Skeletal muscle tissue (tissue), 3 donors: ENCODE measurements at regions not wholly inside any gene's neighbourhood (a gene's known extent, or its start where the extent isn't known, plus 50 kb on each side); places are given as distances from the start of the nearest gene placed in this dataset.

Source experiments
- H3K27ac ChIP-seq: one replicate; pipeline ENCODE4 v1.7.0; 2013; ENCODE audit warnings: mild to moderate bottlenecking, low read depth, low read length, inconsistent platforms
- H3K27me3 ChIP-seq, 3 donors: one replicate each; pipeline ENCODE4 v1.7.0; 2013; ENCODE audit warnings: low read length in 3 of 3; ENCODE audit not compliant: control insufficient read depth in 3 of 3, insufficient read depth in 3 of 3
- H3K36me3 ChIP-seq, 3 donors: one replicate each; pipeline ENCODE4 v1.7.0; 2013; ENCODE audit warnings: low read length in 3 of 3; ENCODE audit not compliant: control insufficient read depth in 3 of 3, insufficient read depth in 3 of 3
- H3K4me1 ChIP-seq, 3 donors: one replicate each; pipeline ENCODE4 v1.7.0; 2013; ENCODE audit warnings: low read length in 3 of 3, mild to moderate bottlenecking in 3 of 3; ENCODE audit not compliant: control insufficient read depth in 3 of 3, insufficient read depth in 3 of 3
- H3K4me3 ChIP-seq, 3 donors: one replicate each; pipeline ENCODE4 v1.7.0; 2013; ENCODE audit warnings: low read length in 3 of 3
- H3K9ac ChIP-seq, 3 donors: one replicate each; pipeline ENCODE4 v1.7.0; 2013; ENCODE audit warnings: low read length in 3 of 3, mild to moderate bottlenecking in 3 of 3, moderate library complexity in 2 of 3, low read depth in 1 of 3
- H3K9me3 ChIP-seq, 3 donors: one replicate each; pipeline ENCODE4 v1.7.0; 2013; ENCODE audit warnings: low read length in 3 of 3; ENCODE audit not compliant: control insufficient read depth in 3 of 3
- donor health status: Osteomylitis.

- Histone ChIP-seq H3K4me1 (no peaks in the 10 kb centered on the region), H3K9me3 (no peaks in the 10 kb centered on the region), H3K36me3 (no peaks in the 10 kb centered on the region), H3K4me3 (no peak overlapping the region), H3K27me3 (no peaks in the 10 kb centered on the region), H3K27ac (no peak overlapping the region), H3K9ac (no peak overlapping the region)
These were observed 155.3 kb upstream of the SLC39A10 start for GRCh38 chr2:195501746-195502145.

- Histone ChIP-seq H3K9ac (no peak overlapping the region), H3K4me1 (no peaks in the 10 kb centered on the region), H3K9me3 (no peaks in the 10 kb centered on the region), H3K27ac (no peak overlapping the region), H3K27me3 (no peaks in the 10 kb centered on the region), H3K4me3 (no peak overlapping the region), H3K36me3 (no peaks in the 10 kb centered on the region)
These were observed 156.1 kb upstream of the SLC39A10 start for GRCh38 chr2:195500879-195501278.

GRCh38 chr2:195498839-195499490 is 158.1 kb upstream of the SLC39A10 start:
- Histone ChIP-seq H3K9ac (no peak overlapping the region), H3K9me3 (no peaks in the 10 kb centered on the region), H3K27me3 (no peaks in the 10 kb centered on the region), H3K4me3 (no peak overlapping the region), H3K4me1 (no peaks in the 10 kb centered on the region), H3K27ac (no peak overlapping the region), H3K36me3 (no peaks in the 10 kb centered on the region)

GRCh38 chr2:195498176-195498575 is 158.8 kb upstream of the SLC39A10 start:
- Histone ChIP-seq H3K36me3 (no peaks in the 10 kb centered on the region), H3K4me3 (no peak overlapping the region), H3K27ac (no peak overlapping the region), H3K9me3 (no peaks in the 10 kb centered on the region), H3K4me1 (no peaks in the 10 kb centered on the region), H3K27me3 (no peaks in the 10 kb centered on the region), H3K9ac (no peak overlapping the region)

DNA sequence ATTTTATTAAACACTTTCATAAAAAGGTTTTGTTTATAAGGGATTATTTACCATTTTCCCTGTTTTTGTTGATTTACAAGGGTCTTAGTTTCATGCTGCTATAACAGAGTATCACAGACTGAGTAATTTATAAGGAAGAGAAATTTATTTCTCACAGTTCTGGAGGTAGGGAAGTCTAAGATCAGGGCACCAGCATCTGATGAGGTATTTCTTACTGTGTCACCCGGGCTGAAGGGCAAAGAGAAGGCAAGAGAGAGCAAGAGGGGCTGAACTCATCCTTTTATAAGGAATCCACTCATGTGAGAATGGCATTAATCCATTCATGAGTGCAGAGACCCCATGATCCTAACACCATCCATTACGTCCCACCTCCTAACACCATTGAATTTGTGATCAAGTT is 160.0 kb upstream of the SLC39A10 start:
- H3K27me3 ChIP-seq, result no peaks in the 10 kb centered on the region
- H3K36me3 ChIP-seq, result no peaks in the 10 kb centered on the region
- H3K9me3 ChIP-seq, result no peaks in the 10 kb centered on the region

DNA sequence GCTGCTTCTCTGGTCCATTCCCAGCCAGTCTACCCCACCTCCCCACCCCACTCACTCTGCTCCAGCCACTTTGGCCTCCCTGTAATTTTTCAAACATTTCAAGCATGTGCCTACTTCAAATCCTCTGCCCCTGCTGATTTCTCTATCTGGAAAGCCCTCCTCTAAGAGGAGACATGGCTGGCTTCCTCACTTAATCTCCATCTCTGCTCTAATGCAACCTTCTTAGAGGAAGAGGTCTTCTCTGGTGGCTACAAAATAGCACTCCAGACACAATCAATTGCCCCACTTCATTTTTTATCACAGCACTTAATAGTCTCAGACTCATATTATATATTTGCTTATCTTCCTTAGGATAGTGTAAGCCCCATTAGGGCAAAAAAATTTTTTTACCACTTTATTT is 161.1 kb upstream of the SLC39A10 start:
- Histone ChIP-seq H3K27ac (no peak overlapping the region), H3K4me1 (no peaks in the 10 kb centered on the region), H3K27me3 (no peaks in the 10 kb centered on the region), H3K9ac (no peak overlapping the region), H3K36me3 (no peaks in the 10 kb centered on the region), H3K4me3 (no peak overlapping the region), H3K9me3 (no peaks in the 10 kb centered on the region)

More for the DNA sequence above, 160.0 kb upstream of the SLC39A10 start:
- Histone ChIP-seq H3K4me3 (no peak overlapping the region), H3K27ac (no peak overlapping the region), H3K9ac (no peak overlapping the region), H3K4me1 (no peaks in the 10 kb centered on the region)

DNA sequence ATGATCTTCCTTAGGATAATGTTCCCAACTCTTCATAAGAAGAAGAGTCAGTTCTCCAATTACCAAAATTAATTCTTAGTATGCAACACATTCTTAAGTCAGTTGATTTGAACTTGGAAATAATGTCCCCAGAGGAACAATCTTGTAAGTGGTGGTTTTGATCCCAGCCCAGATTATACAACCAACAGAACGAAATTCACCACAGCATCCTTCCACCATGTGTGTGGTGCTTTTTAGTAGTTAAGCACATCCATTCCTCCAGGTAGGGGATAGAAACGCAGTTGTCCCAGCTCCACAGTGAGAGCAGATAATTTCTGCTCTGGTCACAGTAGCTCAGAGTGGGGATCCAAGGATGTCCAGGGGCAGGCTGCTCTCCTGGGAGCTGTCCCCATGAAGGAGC is 161.7 kb upstream of the SLC39A10 start:
- no peak overlapping the region for H3K4me3 ChIP-seq

GRCh38 chr2:195494451-195494850 is 162.6 kb upstream of the SLC39A10 start:
- H3K4me3 ChIP-seq, result no peak overlapping the region
- H3K4me1 ChIP-seq, result no peaks in the 10 kb centered on the region
- no peaks in the 10 kb centered on the region for H3K27me3 ChIP-seq
- H3K9ac ChIP-seq, result no peak overlapping the region
- no peaks in the 10 kb centered on the region for H3K36me3 ChIP-seq
- H3K9me3 ChIP-seq, result no peaks in the 10 kb centered on the region
- no peak overlapping the region for H3K27ac ChIP-seq

More for the DNA sequence above, 161.7 kb upstream of the SLC39A10 start:
- H3K9me3 ChIP-seq, result no peaks in the 10 kb centered on the region
- H3K27ac ChIP-seq, result no peak overlapping the region
- no peaks in the 10 kb centered on the region for H3K27me3 ChIP-seq
- H3K36me3 ChIP-seq, result no peaks in the 10 kb centered on the region
- H3K4me1 ChIP-seq, result no peaks in the 10 kb centered on the region
- H3K9ac ChIP-seq, result no peak overlapping the region

DNA sequence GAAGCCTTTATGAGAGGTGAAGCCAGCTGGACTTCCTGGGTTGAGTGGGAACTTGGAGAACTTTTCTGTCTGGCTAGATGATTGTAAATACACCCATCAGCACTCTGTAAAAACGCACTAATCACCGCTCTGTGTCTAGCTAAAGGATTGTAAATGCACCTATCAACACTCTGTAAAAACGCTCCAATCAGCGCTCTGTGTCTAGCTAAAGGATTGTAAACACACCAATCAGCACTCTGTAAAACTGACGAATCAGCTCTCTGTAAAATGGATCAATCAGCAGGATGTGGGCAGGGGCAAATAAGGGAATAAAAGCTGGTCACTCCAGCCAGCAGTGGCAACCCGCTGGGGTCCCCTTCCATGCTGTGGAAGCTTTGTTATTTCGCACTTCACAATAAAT is 163.6 kb upstream of the SLC39A10 start:
- Histone ChIP-seq H3K4me3 (no peak overlapping the region), H3K4me1 (peaks cover 0 to 3% (median 0%) of the 10 kb centered on the region in 3 donors), H3K27ac (no peak overlapping the region), H3K9me3 (no peaks in the 10 kb centered on the region), H3K9ac (no peak overlapping the region), H3K36me3 (no peaks in the 10 kb centered on the region), H3K27me3 (no peaks in the 10 kb centered on the region)

DNA sequence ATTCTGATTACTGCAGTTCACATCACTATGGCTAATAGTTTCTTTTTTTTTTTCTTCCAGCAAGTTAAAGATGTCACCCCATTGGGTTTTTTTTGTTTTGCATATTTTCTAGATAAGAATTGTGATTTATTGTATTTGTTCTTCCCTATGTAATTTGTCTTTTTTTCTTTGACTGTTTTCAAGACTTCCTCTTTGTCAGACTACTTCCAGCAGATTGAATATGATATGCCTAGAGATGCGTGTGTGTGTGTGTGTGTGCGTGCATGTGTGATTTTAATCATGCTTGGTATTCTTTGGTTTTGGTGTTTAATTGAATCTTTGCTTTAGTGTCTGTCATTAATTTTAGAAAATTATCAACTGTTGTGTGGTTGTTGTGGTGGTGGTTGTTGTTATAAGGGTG is 166.7 kb upstream of the SLC39A10 start:
- H3K36me3 ChIP-seq, result no peaks in the 10 kb centered on the region
- H3K9me3 ChIP-seq, result no peaks in the 10 kb centered on the region
- no peaks in the 10 kb centered on the region for H3K27me3 ChIP-seq
- peaks cover 0 to 3% (median 0%) of the 10 kb centered on the region in 3 donors for H3K4me1 ChIP-seq
- H3K4me3 ChIP-seq, result no peak overlapping the region
- no peak overlapping the region for H3K9ac ChIP-seq
- no peak overlapping the region for H3K27ac ChIP-seq
